Endothelial cell of umbilical vein (primary cell): ENCODE measurements at regions not wholly inside any gene's neighbourhood (a gene's known extent, or its start where the extent isn't known, plus 50 kb on each side); places are given as distances from the start of the nearest gene placed in this dataset.

Experiments
- BruUV-seq: library from RNA; stranded (reverse); fragments of 400-500 nt; replicated peaks from 2 replicates; lab custom pipeline; 2021; lab: Mats Ljungman, UMichigan
- CTCF ChIA-PET: fragments of 300-600, 350-600 bp; sonication (Branson Sonifier 250); formaldehyde crosslinking; loops from one replicate; lab custom pipeline; 2021; ENCODE audit warnings: antibody characterized with exemption, inconsistent platforms; lab: Charles Lee
- POLR2A ChIA-PET: fragments of 300-600, 350-600 bp; sonication (Branson Sonifier 250); formaldehyde crosslinking; loops from one replicate; lab custom pipeline; 2021; ENCODE audit warnings: antibody characterized with exemption, inconsistent platforms; lab: Charles Lee
- DNase-seq: peaks from one replicate; pipeline ENCODE4 v3.0.0-alpha.2; 2011; ENCODE audit warnings: low read depth, low spot score
- FAIRE-seq: peaks from 2 replicates; lab custom pipeline; 2011; peaks lifted over from hg19 to GRCh38; lab: Jason Lieb, UNC
- H2AFZ ChIP-seq: 2 replicates; pipeline ENCODE4 v1.6.0; 2012; ENCODE audit warnings: low read depth, low read length, control low read depth, inconsistent platforms
- H3K27ac ChIP-seq: 2 replicates; pipeline ENCODE4 v1.5.1; 2011; ENCODE audit warnings: low read depth, mild to moderate bottlenecking, control low read depth, low read length, moderate library complexity; ENCODE audit not compliant: insufficient read depth
- H3K27me3 ChIP-seq, 2 experiments: 2 replicates each; pipeline versions ENCODE4 v1.6.0 to v1.6.1; 2011; ENCODE audit warnings: low read length in 2 of 2, mixed read lengths in 1 of 2; ENCODE audit not compliant: control insufficient read depth in 2 of 2, insufficient read depth in 2 of 2
- H3K36me3 ChIP-seq, 2 experiments: 2 replicates in 1 of 2; 3 replicates in 1 of 2; pipeline ENCODE4 v1.5.1; 2011; ENCODE audit warnings: low read length in 2 of 2, mild to moderate bottlenecking in 1 of 2, moderate library complexity in 1 of 2; ENCODE audit not compliant: control insufficient read depth in 2 of 2, insufficient read depth in 2 of 2; ENCODE audit errors: extremely low read depth in 1 of 2
- H3K4me1 ChIP-seq: 3 replicates; pipeline ENCODE4 v1.5.1; 2011; ENCODE audit warnings: mild to moderate bottlenecking, low read length; ENCODE audit not compliant: control insufficient read depth, insufficient read depth; ENCODE audit errors: extremely low read depth
- H3K4me2 ChIP-seq: 2 replicates; pipeline ENCODE4 v1.6.1; 2011; ENCODE audit warnings: low read length, control low read depth, mixed read lengths; ENCODE audit not compliant: insufficient read depth
- H3K4me3 ChIP-seq, 3 experiments: fragments of 200-600 bp in 1 of 3; sonication (generic), shearing (Covaris generic) in 1 of 3; replicated peaks in 1 of 3; 2 replicates each; pipeline ENCODE4 v1.5.1; 2011 to 2016; ENCODE audit warnings: control low read depth in 3 of 3, low read length in 3 of 3, mild to moderate bottlenecking in 2 of 3, inconsistent platforms in 1 of 3, low read depth in 1 of 3, moderate library complexity in 1 of 3; ENCODE audit not compliant: insufficient read depth in 1 of 3
- H3K79me2 ChIP-seq: 2 replicates; pipeline ENCODE4 v1.6.0; 2012; ENCODE audit warnings: low read length, inconsistent platforms; ENCODE audit not compliant: control insufficient read depth, insufficient read depth
- H3K9ac ChIP-seq: replicated peaks from 2 replicates; pipeline ENCODE3; 2011; ENCODE audit warnings: low read length, control low read depth; ENCODE audit not compliant: insufficient read depth; ENCODE audit errors: extremely low read depth
- H3K9me1 ChIP-seq: replicated peaks from 3 replicates; pipeline ENCODE4 v1.6.0; 2011; ENCODE audit warnings: mild to moderate bottlenecking, low read length; ENCODE audit not compliant: control insufficient read depth, insufficient read depth; ENCODE audit errors: extremely low read depth
- H3K9me3 ChIP-seq: replicated peaks from 2 replicates; pipeline ENCODE4 v1.5.1; 2012; ENCODE audit warnings: low read length, inconsistent platforms; ENCODE audit not compliant: control insufficient read depth, insufficient read depth
- H4K20me1 ChIP-seq: replicated peaks from 2 replicates; pipeline ENCODE3; 2011; ENCODE audit warnings: mild to moderate bottlenecking, low read length; ENCODE audit not compliant: control insufficient read depth, insufficient read depth; ENCODE audit errors: extremely low read depth
- CTCF ChIP-seq, 2 donors: IDR thresholded peaks; 1 replicate in 1 of 2; 2 replicates in 1 of 2; pipeline ENCODE4 v1.5.1; 2011; ENCODE audit warnings: low read length in 2 of 2, mild to moderate bottlenecking in 2 of 2, moderate library complexity in 2 of 2, control low read depth in 1 of 2, inconsistent platforms in 1 of 2, low read depth in 1 of 2; ENCODE audit not compliant: insufficient read depth in 1 of 2; ENCODE audit errors: extremely low read depth in 1 of 2
- EZH2 ChIP-seq: IDR thresholded peaks from 2 replicates; pipeline ENCODE4 v1.6.1; 2012; ENCODE audit warnings: borderline replicate concordance, low read depth, mild to moderate bottlenecking, moderate library complexity, low read length, inconsistent platforms; ENCODE audit not compliant: severe bottlenecking
- FOS ChIP-seq: IDR thresholded peaks from 2 replicates; pipeline ENCODE4 v1.6.1; 2011; ENCODE audit warnings: mild to moderate bottlenecking, low read length, moderate library complexity, borderline replicate concordance; ENCODE audit not compliant: insufficient read depth
- GATA2 ChIP-seq: IDR thresholded peaks from 2 replicates; pipeline ENCODE4 v1.7.0; 2011; ENCODE audit warnings: low read depth, mild to moderate bottlenecking, moderate library complexity, mixed read lengths, low read length; ENCODE audit not compliant: insufficient read length, insufficient read depth
- JUN ChIP-seq: IDR thresholded peaks from 2 replicates; pipeline ENCODE4 v1.6.1; 2011; ENCODE audit warnings: borderline replicate concordance, low read depth; ENCODE audit not compliant: insufficient read length, insufficient read depth
- MAX ChIP-seq: IDR thresholded peaks from 2 replicates; pipeline ENCODE4 v1.6.1; 2011; ENCODE audit not compliant: insufficient read depth, insufficient read length
- MYC ChIP-seq: IDR thresholded peaks from one replicate; pipeline ENCODE4 v1.6.1; 2011; ENCODE audit warnings: mild to moderate bottlenecking, low read depth, low read length
- POLR2A ChIP-seq: IDR thresholded peaks from 2 replicates; pipeline ENCODE4 v1.6.1; 2012; ENCODE audit warnings: low read depth, mild to moderate bottlenecking, control low read depth, low read length
- POLR2AphosphoS5 ChIP-seq: IDR thresholded peaks from 2 replicates; pipeline ENCODE4 v1.6.1; 2012; ENCODE audit warnings: low read depth, mild to moderate bottlenecking, control low read depth, low read length, moderate library complexity; ENCODE audit not compliant: insufficient read depth
- dilution Hi-C: fragments of 300-500 bp; cut with MboI; formaldehyde crosslinking; loops from one replicate; pipeline ENCODE4 v1.15.0; 2019; ENCODE audit warnings: low sequenced_read_pairs; ENCODE audit not compliant: extremely low pct_ligation_motif_present
- intact Hi-C: fragments of 100-400 bp; cut with micrococcal nuclease; formaldehyde crosslinking; loops from one replicate; pipeline ENCODE4 v1.10.0; 2022

- Histone ChIP-seq H3K79me2 (no peaks in the 10 kb centered on the region), H3K4me3 (no peak overlapping the region), H2AFZ (no peak overlapping the region), H3K36me3 (no peaks in the 10 kb centered on the region), H4K20me1 (no peaks in the 10 kb centered on the region), H3K9me1 (no peaks in the 10 kb centered on the region), H3K9me3 (no peaks in the 10 kb centered on the region), H3K4me2 (no peak overlapping the region), H3K27me3 (no peaks in the 10 kb centered on the region), H3K9ac (no peak overlapping the region), H3K27ac (no peak overlapping the region), H3K4me1 (no peaks in the 10 kb centered on the region)
- intact Hi-C loops: no loop called here
- DNase-seq: no peak
- ChIA-PET CTCF (no interaction called here), POLR2A (no interaction called here)
- FAIRE-seq: no peak
- BruUV-seq: no TSS peak
- dilution Hi-C loops: no loop called here
- TF ChIP-seq POLR2A (no peak), EZH2 (no peak), CTCF (IDR thresholded peaks at IDR 0.05; ENCODE audit: extremely low read depth in 1 of 2, insufficient read depth in 1 of 2, low read depth in 1 of 2, low read length in 2 of 2) (no peak), MAX (no peak), POLR2AphosphoS5 (no peak), GATA2 (no peak), FOS (no peak), JUN (no peak), MYC (no peak)
Observed at GRCh38 chr9:135339378-135339973, 140.1 kb upstream of the PPP1R26 start.
